ENCODE measurements at regions not wholly inside any gene's neighbourhood (a gene's known extent, or its start where the extent isn't known, plus 50 kb on each side); places are given as distances from the start of the nearest gene placed in this dataset.

GRCh38 chr5:74063346-74063745 is 437.4 kb downstream of the ARHGEF28 start:
- TF ChIP-seq CTCF (IDR thresholded peaks at IDR 0.05) (no peak), EZH2 (IDR thresholded peaks at IDR 0.05) (no peak), EZH2phosphoT487 (IDR thresholded peaks at IDR 0.05) (no peak)
